ENCODE measurements at regions not wholly inside any gene's neighbourhood (a gene's known extent, or its start where the extent isn't known, plus 50 kb on each side); places are given as distances from the start of the nearest gene placed in this dataset.

DNA sequence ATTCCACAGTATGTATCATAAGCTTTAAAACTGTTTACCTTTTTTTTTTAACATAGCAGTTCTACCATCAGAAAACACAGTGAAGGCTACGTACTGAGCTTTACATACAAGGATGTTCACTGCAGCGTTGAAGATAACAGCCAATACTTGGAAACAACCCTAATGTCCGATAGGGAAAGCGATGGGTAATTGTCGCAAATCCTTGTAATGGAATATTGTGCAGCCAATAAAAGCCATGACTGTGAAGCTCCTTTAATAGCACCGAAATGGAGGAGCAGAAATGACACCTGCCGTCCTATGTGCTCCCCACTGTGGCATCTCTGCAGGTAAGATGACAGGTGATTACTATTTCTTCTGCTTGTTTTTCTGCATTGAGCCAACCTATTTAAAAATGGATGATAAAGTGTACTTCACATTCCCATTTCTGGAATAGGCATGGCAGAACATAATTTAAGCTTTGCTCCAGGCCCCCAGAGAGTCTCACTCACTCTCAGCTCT is 523.8 kb downstream of the PTPRU start (continued):
- TF ChIP-seq, protein P1, sequence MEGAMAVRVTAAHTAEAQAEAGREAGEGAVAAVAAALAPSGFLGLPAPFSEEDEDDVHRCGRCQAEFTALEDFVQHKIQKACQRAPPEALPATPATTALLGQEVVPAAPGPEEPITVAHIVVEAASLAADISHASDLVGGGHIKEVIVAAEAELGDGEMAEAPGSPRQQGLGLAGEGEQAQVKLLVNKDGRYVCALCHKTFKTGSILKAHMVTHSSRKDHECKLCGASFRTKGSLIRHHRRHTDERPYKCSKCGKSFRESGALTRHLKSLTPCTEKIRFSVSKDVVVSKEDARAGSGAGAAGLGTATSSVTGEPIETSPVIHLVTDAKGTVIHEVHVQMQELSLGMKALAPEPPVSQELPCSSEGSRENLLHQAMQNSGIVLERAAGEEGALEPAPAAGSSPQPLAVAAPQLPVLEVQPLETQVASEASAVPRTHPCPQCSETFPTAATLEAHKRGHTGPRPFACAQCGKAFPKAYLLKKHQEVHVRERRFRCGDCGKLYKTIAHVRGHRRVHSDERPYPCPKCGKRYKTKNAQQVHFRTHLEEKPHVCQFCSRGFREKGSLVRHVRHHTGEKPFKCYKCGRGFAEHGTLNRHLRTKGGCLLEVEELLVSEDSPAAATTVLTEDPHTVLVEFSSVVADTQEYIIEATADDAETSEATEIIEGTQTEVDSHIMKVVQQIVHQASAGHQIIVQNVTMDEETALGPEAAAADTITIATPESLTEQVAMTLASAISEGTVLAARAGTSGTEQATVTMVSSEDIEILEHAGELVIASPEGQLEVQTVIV (IDR thresholded peaks at IDR 0.05; ENCODE audit: borderline replicate concordance, partially characterized antibody): no peak

DNA sequence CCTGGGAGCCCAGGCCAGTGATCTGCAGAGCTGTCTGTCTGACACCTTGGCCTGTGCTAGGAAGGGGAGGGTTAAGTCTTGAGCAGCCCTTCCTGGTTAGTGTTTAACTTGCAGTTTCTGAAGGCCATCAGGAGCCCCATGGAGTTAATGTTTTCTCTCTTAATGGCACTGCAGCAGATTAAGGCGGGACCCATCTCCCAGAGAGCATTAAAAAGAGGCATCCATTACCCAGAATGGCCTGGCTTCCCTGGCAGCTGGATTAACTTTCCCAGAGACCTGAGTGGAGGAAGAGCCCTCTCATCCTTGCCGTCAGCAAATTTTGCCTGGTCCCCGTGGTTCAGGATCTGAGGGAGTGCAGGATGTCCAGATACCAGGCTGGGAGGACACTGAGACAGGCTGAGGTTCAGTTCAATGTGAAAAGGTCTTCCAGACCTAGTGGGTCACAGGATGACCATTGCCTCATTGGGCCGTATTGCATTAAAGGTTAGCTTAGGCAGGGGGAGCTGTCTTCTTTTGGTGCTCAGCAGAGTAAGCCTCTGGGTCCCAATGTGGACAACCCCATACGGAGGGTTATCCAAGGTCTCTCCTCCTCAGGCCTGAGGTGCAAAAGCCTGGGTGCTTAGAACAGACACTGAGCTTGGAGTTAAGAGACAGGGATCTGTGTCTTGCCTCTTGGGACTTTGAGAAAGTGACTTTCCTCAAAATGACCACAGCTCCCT is 522.6 kb downstream of the PTPRU start:
- Histone ChIP-seq H2AFZ (ENCODE audit: control insufficient read depth, low read depth, low read length) (no peak overlapping the region), H3K9me3 (replicated peaks; ENCODE audit: control insufficient read depth, insufficient read depth, low read length) (no peaks in the 10 kb centered on the region), H3K4me3 (no peak overlapping the region), H4K20me1 (ENCODE audit: control insufficient read depth, insufficient read depth) (no peaks in the 10 kb centered on the region; the same call in 1 of the 2 replicates), H3K27me3 (replicated peaks in 1 of 2; ENCODE audit: control insufficient read depth in 2 of 2, insufficient read depth in 2 of 2, low read length in 1 of 2) (no peaks in the 10 kb centered on the region; a peak in 1 of 4 replicates), H3K4me1 (ENCODE audit: control insufficient read depth, insufficient read depth, low read length) (no peaks in the 10 kb centered on the region), H3K36me3 (ENCODE audit: control insufficient read depth in 2 of 2, insufficient read depth in 2 of 2, low read length in 1 of 2) (no peaks in the 10 kb centered on the region), H3K27ac (ENCODE audit: control insufficient read depth, insufficient read depth) (no peak overlapping the region), H3K9ac (ENCODE audit: control insufficient read depth, insufficient read depth, low read length) (no peak overlapping the region), H3K4me2 (ENCODE audit: control insufficient read depth, insufficient read depth) (no peak overlapping the region), H3K79me2 (ENCODE audit: control insufficient read depth, insufficient read depth, low read length) (no peaks in the 10 kb centered on the region)
- ChIA-PET CTCF (no interaction called here), RAD21 (ENCODE audit: unreplicated experiment) (no interaction called here), POLR2A (no interaction called here), SMC1A (ENCODE audit: uncharacterized antibody, unreplicated experiment) (no interaction called here)
- FAIRE-seq (no peak), DNase-seq (ENCODE audit: low read depth, low spot score) (no peak), ATAC-seq (no peak)
- no TSS peak for BruUV-seq (replicated peaks)
- in situ Hi-C loops (cut with MboI) (no loop called here), intact Hi-C loops (cut with micrococcal nuclease; ENCODE audit: unreplicated experiment) (no loop called here)
- WGBS (ENCODE audit: insufficient coverage, insufficient replicate concordance, low lambda C conversion rate, missing lambda C conversion rate): 6% methylated on average over 5 of the region's 5 CpGs
- TF ChIP-seq, protein P1 (IDR thresholded peaks at IDR 0.05; ENCODE audit: borderline replicate concordance, partially characterized antibody): no peak
- TF ChIP-seq ATF7 (IDR thresholded peaks at IDR 0.05; ENCODE audit: low read depth) (no peak), RB1 (IDR thresholded peaks at IDR 0.05; ENCODE audit: borderline replicate concordance) (no peak), ASH2L (IDR thresholded peaks at IDR 0.05; ENCODE audit: borderline replicate concordance, low read depth) (no peak), ZNF622 (IDR thresholded peaks at IDR 0.05) (no peak), RUNX3 (IDR thresholded peaks at IDR 0.05; ENCODE audit: low read length) (no peak), CREB1 (IDR thresholded peaks at IDR 0.05; ENCODE audit: low read depth) (no peak), SUZ12 (IDR thresholded peaks at IDR 0.05; ENCODE audit: unreplicated experiment) (no peak), EED (IDR thresholded peaks at IDR 0.05; ENCODE audit: low read depth) (no peak), IKZF2 (IDR thresholded peaks at IDR 0.05) (no peak)
- TF ChIP-seq, protein P2, sequence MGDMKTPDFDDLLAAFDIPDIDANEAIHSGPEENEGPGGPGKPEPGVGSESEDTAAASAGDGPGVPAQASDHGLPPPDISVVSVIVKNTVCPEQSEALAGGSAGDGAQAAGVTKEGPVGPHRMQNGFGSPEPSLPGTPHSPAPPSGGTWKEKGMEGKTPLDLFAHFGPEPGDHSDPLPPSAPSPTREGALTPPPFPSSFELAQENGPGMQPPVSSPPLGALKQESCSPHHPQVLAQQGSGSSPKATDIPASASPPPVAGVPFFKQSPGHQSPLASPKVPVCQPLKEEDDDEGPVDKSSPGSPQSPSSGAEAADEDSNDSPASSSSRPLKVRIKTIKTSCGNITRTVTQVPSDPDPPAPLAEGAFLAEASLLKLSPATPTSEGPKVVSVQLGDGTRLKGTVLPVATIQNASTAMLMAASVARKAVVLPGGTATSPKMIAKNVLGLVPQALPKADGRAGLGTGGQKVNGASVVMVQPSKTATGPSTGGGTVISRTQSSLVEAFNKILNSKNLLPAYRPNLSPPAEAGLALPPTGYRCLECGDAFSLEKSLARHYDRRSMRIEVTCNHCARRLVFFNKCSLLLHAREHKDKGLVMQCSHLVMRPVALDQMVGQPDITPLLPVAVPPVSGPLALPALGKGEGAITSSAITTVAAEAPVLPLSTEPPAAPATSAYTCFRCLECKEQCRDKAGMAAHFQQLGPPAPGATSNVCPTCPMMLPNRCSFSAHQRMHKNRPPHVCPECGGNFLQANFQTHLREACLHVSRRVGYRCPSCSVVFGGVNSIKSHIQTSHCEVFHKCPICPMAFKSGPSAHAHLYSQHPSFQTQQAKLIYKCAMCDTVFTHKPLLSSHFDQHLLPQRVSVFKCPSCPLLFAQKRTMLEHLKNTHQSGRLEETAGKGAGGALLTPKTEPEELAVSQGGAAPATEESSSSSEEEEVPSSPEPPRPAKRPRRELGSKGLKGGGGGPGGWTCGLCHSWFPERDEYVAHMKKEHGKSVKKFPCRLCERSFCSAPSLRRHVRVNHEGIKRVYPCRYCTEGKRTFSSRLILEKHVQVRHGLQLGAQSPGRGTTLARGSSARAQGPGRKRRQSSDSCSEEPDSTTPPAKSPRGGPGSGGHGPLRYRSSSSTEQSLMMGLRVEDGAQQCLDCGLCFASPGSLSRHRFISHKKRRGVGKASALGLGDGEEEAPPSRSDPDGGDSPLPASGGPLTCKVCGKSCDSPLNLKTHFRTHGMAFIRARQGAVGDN (IDR thresholded peaks at IDR 0.05): no peak
- TF ChIP-seq, protein P3, sequence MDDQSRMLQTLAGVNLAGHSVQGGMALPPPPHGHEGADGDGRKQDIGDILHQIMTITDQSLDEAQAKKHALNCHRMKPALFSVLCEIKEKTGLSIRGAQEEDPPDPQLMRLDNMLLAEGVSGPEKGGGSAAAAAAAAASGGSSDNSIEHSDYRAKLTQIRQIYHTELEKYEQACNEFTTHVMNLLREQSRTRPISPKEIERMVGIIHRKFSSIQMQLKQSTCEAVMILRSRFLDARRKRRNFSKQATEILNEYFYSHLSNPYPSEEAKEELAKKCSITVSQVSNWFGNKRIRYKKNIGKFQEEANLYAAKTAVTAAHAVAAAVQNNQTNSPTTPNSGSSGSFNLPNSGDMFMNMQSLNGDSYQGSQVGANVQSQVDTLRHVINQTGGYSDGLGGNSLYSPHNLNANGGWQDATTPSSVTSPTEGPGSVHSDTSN (IDR thresholded peaks at IDR 0.05; ENCODE audit: insufficient replicate concordance, low read depth, low read length): no peak
